Calu3 (cell line): ENCODE measurements at regions not wholly inside any gene's neighbourhood (a gene's known extent, or its start where the extent isn't known, plus 50 kb on each side); places are given as distances from the start of the nearest gene placed in this dataset.

Experiments used
- BruUV-seq: library from RNA; stranded (reverse); fragments of 400-500 nt; replicated peaks from 2 replicates; lab custom pipeline; 2021; lab: Mats Ljungman, UMichigan
- CTCF ChIA-PET: fragments of 300-600 bp; sonication (Branson Sonifier 250); formaldehyde crosslinking; loops from one replicate; lab custom pipeline; 2022; ENCODE audit warnings: antibody characterized with exemption; lab: Charles Lee
- DNase-seq: peaks from one replicate; pipeline ENCODE4 v3.0.0; 2022
- H3K27ac Mint-ChIP-seq: one replicate; pipeline ENCODE4 v1.8.0; 2022; ENCODE audit warnings: mixed read lengths; ENCODE audit not compliant: unreplicated experiment
- H3K27me3 Mint-ChIP-seq: one replicate; pipeline ENCODE4 v1.8.0; 2022; ENCODE audit warnings: mixed read lengths; ENCODE audit not compliant: unreplicated experiment
- H3K36me3 Mint-ChIP-seq: one replicate; pipeline ENCODE4 v1.8.0; 2022; ENCODE audit warnings: mild to moderate bottlenecking, moderate library complexity, mixed read lengths; ENCODE audit not compliant: insufficient read depth, unreplicated experiment
- H3K4me1 Mint-ChIP-seq: one replicate; pipeline ENCODE4 v1.8.0; 2022; ENCODE audit warnings: mild to moderate bottlenecking, low read depth, mixed read lengths; ENCODE audit not compliant: unreplicated experiment
- H3K4me3 Mint-ChIP-seq: one replicate; pipeline ENCODE4 v1.8.0; 2022; ENCODE audit warnings: mild to moderate bottlenecking, low read depth, moderate library complexity, mixed read lengths; ENCODE audit not compliant: unreplicated experiment
- H3K9me3 Mint-ChIP-seq: one replicate; pipeline ENCODE4 v1.8.0; 2022; ENCODE audit warnings: low read depth, mixed read lengths; ENCODE audit not compliant: unreplicated experiment
- CTCF ChIP-seq: fragments of 200-600 bp; IDR thresholded peaks from one replicate; pipeline ENCODE4 v1.8.0; 2022; ENCODE audit warnings: antibody characterized with exemption; ENCODE audit not compliant: unreplicated experiment
- intact Hi-C: fragments of 100-400 bp; cut with micrococcal nuclease; formaldehyde crosslinking; loops from one replicate; pipeline ENCODE4 v1.10.0; 2022; ENCODE audit not compliant: unreplicated experiment

- Mint-ChIP-seq H3K36me3 (no peaks in the 10 kb centered on the region), H3K27ac (no peak overlapping the region), H3K4me1 (no peaks in the 10 kb centered on the region), H3K27me3 (no peaks in the 10 kb centered on the region), H3K9me3 (peaks cover 26% of the 10 kb centered on the region), H3K4me3 (no peak overlapping the region)
- TF ChIP-seq CTCF, result no peak
- CTCF ChIA-PET, result no interaction called here
- BruUV-seq, result no TSS peak
- intact Hi-C loops, result no loop called here
- DNase-seq, result no peak
Observed at GRCh38 chr17:69876757-69877156, 198.3 kb upstream of the KCNJ16 start.

GRCh38 chr17:69878661-69879060 lies 196.4 kb upstream of the KCNJ16 start:
- peaks cover 24% of the 10 kb centered on the region for H3K9me3 Mint-ChIP-seq

GRCh38 chr17:69879576-69879975 lies 195.4 kb upstream of the KCNJ16 start:
- no peaks in the 10 kb centered on the region for H3K4me1 Mint-ChIP-seq
- H3K9me3 Mint-ChIP-seq, result peaks cover 22% of the 10 kb centered on the region
- no peak overlapping the region for H3K27ac Mint-ChIP-seq
- CTCF ChIA-PET, result no interaction called here
- H3K4me3 Mint-ChIP-seq, result no peak overlapping the region
- no peak for DNase-seq
- BruUV-seq, result no TSS peak
- intact Hi-C loops, result no loop called here
- TF ChIP-seq CTCF, result no peak
- no peaks in the 10 kb centered on the region for H3K27me3 Mint-ChIP-seq
- no peaks in the 10 kb centered on the region for H3K36me3 Mint-ChIP-seq

More at GRCh38 chr17:69878661-69879060, 196.4 kb upstream of the KCNJ16 start:
- CTCF ChIA-PET, result no interaction called here
- intact Hi-C loops, result no loop called here
- BruUV-seq, result no TSS peak
- DNase-seq, result no peak
- H3K36me3 Mint-ChIP-seq, result no peaks in the 10 kb centered on the region
- TF ChIP-seq CTCF, result no peak
- H3K27ac Mint-ChIP-seq, result no peak overlapping the region
- no peak overlapping the region for H3K4me3 Mint-ChIP-seq
- H3K4me1 Mint-ChIP-seq, result no peaks in the 10 kb centered on the region
- no peaks in the 10 kb centered on the region for H3K27me3 Mint-ChIP-seq

- Mint-ChIP-seq H3K4me1 (no peaks in the 10 kb centered on the region), H3K27me3 (no peaks in the 10 kb centered on the region), H3K9me3 (peaks cover 21% of the 10 kb centered on the region), H3K4me3 (no peak overlapping the region), H3K27ac (no peak overlapping the region), H3K36me3 (no peaks in the 10 kb centered on the region)
- DNase-seq, result no peak
- BruUV-seq, result no TSS peak
- intact Hi-C loops, result no loop called here
- CTCF ChIA-PET, result no interaction called here
- TF ChIP-seq CTCF, result no peak
Observed at GRCh38 chr17:69880591-69881112, 194.4 kb upstream of the KCNJ16 start.
